GM18511 (cell line): ENCODE measurements at regions not wholly inside any gene's neighbourhood (a gene's known extent, or its start where the extent isn't known, plus 50 kb on each side); places are given as distances from the start of the nearest gene placed in this dataset.

ENCODE experiments used
- ATAC-seq: cut with Tn5 transposase; IDR thresholded peaks from one replicate; pipeline ENCODE4 v1.9.1; 2021; ENCODE audit warnings: mild to moderate bottlenecking, moderate library complexity; ENCODE audit not compliant: unreplicated experiment

- ATAC-seq: no peak
These were observed 269.3 kb upstream of the NCKAP5 start for GRCh38 chr2:133837441-133838094.

- no peak for ATAC-seq
These were observed 270.5 kb upstream of the NCKAP5 start for GRCh38 chr2:133838642-133839365.

GRCh38 chr2:133839677-133840076 is 271.4 kb upstream of the NCKAP5 start:
- no peak for ATAC-seq

GRCh38 chr2:133840761-133841160 is 272.5 kb upstream of the NCKAP5 start:
- no peak for ATAC-seq

GRCh38 chr2:133841900-133842299 is 273.6 kb upstream of the NCKAP5 start:
- ATAC-seq: no peak

- no peak for ATAC-seq
These were observed 274.2 kb upstream of the NCKAP5 start for GRCh38 chr2:133842446-133842845.

GRCh38 chr2:133843091-133843490 is 274.8 kb upstream of the NCKAP5 start:
- ATAC-seq: no peak

- no peak for ATAC-seq
These were observed 275.3 kb upstream of the NCKAP5 start for GRCh38 chr2:133843551-133843950.

GRCh38 chr2:133844214-133844892 is 276.1 kb upstream of the NCKAP5 start:
- peak; percentile 88 for ATAC-seq

GRCh38 chr2:133846476-133846875 is 278.2 kb upstream of the NCKAP5 start:
- no peak for ATAC-seq

- ATAC-seq: no peak
These were observed 279.3 kb upstream of the NCKAP5 start for GRCh38 chr2:133847591-133847990.

GRCh38 chr2:133848111-133848649 is 279.9 kb upstream of the NCKAP5 start:
- no peak for ATAC-seq

- no peak for ATAC-seq
These were observed 281.1 kb upstream of the NCKAP5 start for GRCh38 chr2:133849341-133849740.

GRCh38 chr2:133854603-133855200 is 286.4 kb upstream of the NCKAP5 start:
- ATAC-seq: no peak

GRCh38 chr2:133855526-133855925 is 287.3 kb upstream of the NCKAP5 start:
- ATAC-seq: no peak

GRCh38 chr2:133856678-133857077 is 288.4 kb upstream of the NCKAP5 start:
- ATAC-seq: no peak

- no peak for ATAC-seq
These were observed 291.3 kb upstream of the NCKAP5 start for GRCh38 chr2:133859578-133859977.

GRCh38 chr2:133862400-133862977 is 294.2 kb upstream of the NCKAP5 start:
- no peak for ATAC-seq

- ATAC-seq: no peak
These were observed 295.0 kb upstream of the NCKAP5 start for GRCh38 chr2:133863106-133863800.

- ATAC-seq: no peak
These were observed 296.9 kb upstream of the NCKAP5 start for GRCh38 chr2:133865141-133865540.
